ENCODE measurements at regions not wholly inside any gene's neighbourhood (a gene's known extent, or its start where the extent isn't known, plus 50 kb on each side); places are given as distances from the start of the nearest gene placed in this dataset.

GRCh38 chr1:239006276-239006675, 380.1 kb upstream of the CHRM3 start:
- no peak for TF ChIP-seq POLR2A (IDR thresholded peaks at IDR 0.05)
- no peak for TF ChIP-seq CTCF (IDR thresholded peaks at IDR 0.05)

Measured in adrenal gland (tissue), 5 donors.